GM12878 (cell line): ENCODE measurements at regions not wholly inside any gene's neighbourhood (a gene's known extent, or its start where the extent isn't known, plus 50 kb on each side); places are given as distances from the start of the nearest gene placed in this dataset.

ENCODE experiments used
- ATAC-seq: fragments of 200-7000 bp; cut with Tn5 transposase; 3 replicates; pipeline ENCODE4 v1.9.1; 2020; ENCODE audit warnings: mild to moderate bottlenecking, moderate library complexity
- BruUV-seq: library from RNA; stranded (reverse); fragments of 400-500 nt; replicated peaks from 2 replicates; lab custom pipeline; 2021; lab: Mats Ljungman, UMichigan
- CTCF ChIA-PET: fragments of 300-600 bp; sonication (Branson Sonifier 250); formaldehyde crosslinking; extraction: SDS; loops from one replicate; lab custom pipeline; 2021; ENCODE audit warnings: inconsistent platforms; lab: Yijun Ruan, JAX
- POLR2A ChIA-PET: fragments of 350-600 bp; formaldehyde crosslinking; extraction: SDS; loops from one replicate; lab custom pipeline; 2021; ENCODE audit warnings: inconsistent platforms; lab: Charles Lee
- RAD21 ChIA-PET: fragments of 300-600 bp; sonication (Branson Sonifier 250); formaldehyde crosslinking; loops from one replicate; lab custom pipeline; 2023; ENCODE audit warnings: antibody characterized with exemption; ENCODE audit not compliant: unreplicated experiment; lab: Charles Lee
- SMC1A ChIA-PET: fragments of 300-600 bp; sonication (Branson Sonifier 250); formaldehyde crosslinking; loops from one replicate; lab custom pipeline; 2023; ENCODE audit not compliant: unreplicated experiment, uncharacterized antibody; lab: Charles Lee
- DNase-seq: peaks from one replicate; pipeline ENCODE4 v3.0.0-alpha.2; 2011; ENCODE audit warnings: low read depth, low spot score
- FAIRE-seq: peaks from 3 replicates; lab custom pipeline; 2011; peaks lifted over from hg19 to GRCh38; lab: Jason Lieb, UNC
- H2AFZ ChIP-seq: 2 replicates; pipeline ENCODE4 v1.6.0; 2011; ENCODE audit warnings: low read depth, low read length, control low read depth; ENCODE audit not compliant: control insufficient read depth
- H3K27ac ChIP-seq: 2 replicates; pipeline ENCODE4 v1.5.1; 2011; ENCODE audit warnings: control low read depth; ENCODE audit not compliant: control insufficient read depth, insufficient read depth
- H3K27me3 ChIP-seq, 2 experiments: replicated peaks in 1 of 2; 2 replicates each; pipeline versions ENCODE4 v1.6.0 to v1.6.1; 2011; ENCODE audit warnings: low read length in 1 of 2; ENCODE audit not compliant: control insufficient read depth in 2 of 2, insufficient read depth in 2 of 2
- H3K36me3 ChIP-seq, 2 experiments: 2 replicates each; pipeline ENCODE4 v1.5.1; 2011; ENCODE audit warnings: low read length in 1 of 2; ENCODE audit not compliant: control insufficient read depth in 2 of 2, insufficient read depth in 2 of 2
- H3K4me1 ChIP-seq: 2 replicates; pipeline ENCODE4 v1.6.1; 2011; ENCODE audit warnings: mild to moderate bottlenecking, low read length, moderate library complexity, mixed read lengths; ENCODE audit not compliant: control insufficient read depth, insufficient read depth
- H3K4me2 ChIP-seq: 2 replicates; pipeline ENCODE4 v1.6.0; 2011; ENCODE audit warnings: control low read depth; ENCODE audit not compliant: control insufficient read depth, insufficient read depth
- H3K4me3 ChIP-seq: fragments of 200-600 bp; sonication (generic); 2 replicates; pipeline ENCODE4 v1.5.1; 2016
- H3K79me2 ChIP-seq: 2 replicates; pipeline ENCODE4 v1.6.0; 2011; ENCODE audit warnings: low read length; ENCODE audit not compliant: control insufficient read depth, insufficient read depth
- H3K9ac ChIP-seq: 2 replicates; pipeline ENCODE4 v1.8.0; 2011; ENCODE audit warnings: low read length, control low read depth, mixed read lengths; ENCODE audit not compliant: control insufficient read depth, insufficient read depth
- H3K9me3 ChIP-seq: replicated peaks from 3 replicates; pipeline ENCODE4 v1.5.1; 2011; ENCODE audit warnings: mild to moderate bottlenecking, low read length; ENCODE audit not compliant: control insufficient read depth, insufficient read depth
- H4K20me1 ChIP-seq: 2 replicates; pipeline ENCODE4 v1.6.0; 2011; ENCODE audit not compliant: control insufficient read depth, insufficient read depth
- BACH1 ChIP-seq: fragments of 450-650 bp; IDR thresholded peaks from 2 replicates; pipeline ENCODE4 v1.6.1; 2017; ENCODE audit warnings: mild to moderate bottlenecking, borderline replicate concordance
- BHLHE40 ChIP-seq, 2 experiments: fragments of 450-650 bp in 1 of 2; IDR thresholded peaks; 2 replicates each; pipeline ENCODE4 v1.6.1; 2011 to 2017; ENCODE audit warnings: low read depth in 2 of 2, borderline replicate concordance in 1 of 2, improper control_type of control experiment in 1 of 2, low read length in 1 of 2, mild to moderate bottlenecking in 1 of 2
- CREM ChIP-seq: IDR thresholded peaks from 2 replicates; pipeline ENCODE4 v1.6.1; 2014; ENCODE audit warnings: antibody characterized with exemption, low read depth
- CUX1 ChIP-seq: IDR thresholded peaks from 2 replicates; pipeline ENCODE4 v1.6.1; 2012; ENCODE audit warnings: improper control_type of control experiment, low read depth, low read length; ENCODE audit not compliant: insufficient replicate concordance
- E2F8 ChIP-seq: fragments of 450-650 bp; IDR thresholded peaks from 2 replicates; pipeline ENCODE4 v1.6.1; 2018; ENCODE audit warnings: mild to moderate bottlenecking, low read depth, moderate library complexity; ENCODE audit not compliant: partially characterized antibody
- FOS ChIP-seq: IDR thresholded peaks from 3 replicates; pipeline ENCODE4 v1.6.1; 2011; ENCODE audit warnings: borderline replicate concordance; ENCODE audit not compliant: insufficient read length; ENCODE audit errors: extremely low read depth
- IKZF2 ChIP-seq, 2 experiments: fragments of 450-650 bp; IDR thresholded peaks; 2 replicates each; pipeline ENCODE4 v1.6.1; 2017; ENCODE audit warnings: mild to moderate bottlenecking in 2 of 2, moderate library complexity in 2 of 2
- IRF4 ChIP-seq: IDR thresholded peaks from 2 replicates; pipeline ENCODE4 v1.6.1; 2011; ENCODE audit warnings: low read depth, low read length
- MEF2B ChIP-seq: fragments of 450-650 bp; IDR thresholded peaks from 2 replicates; pipeline ENCODE4 v1.6.1; 2018; ENCODE audit warnings: mild to moderate bottlenecking, moderate library complexity; ENCODE audit not compliant: partially characterized antibody, poor library complexity, severe bottlenecking
- MTA2 ChIP-seq: fragments of 450-650 bp; IDR thresholded peaks from 2 replicates; pipeline ENCODE4 v1.6.1; 2016; ENCODE audit warnings: low read depth, mild to moderate bottlenecking, moderate library complexity
- MYB ChIP-seq: fragments of 150-350 bp; IDR thresholded peaks from 2 replicates; pipeline ENCODE4 v1.6.1; 2014; ENCODE audit warnings: mild to moderate bottlenecking, low read depth, low read length, borderline replicate concordance
- NR2F1 ChIP-seq: fragments of 450-650 bp; conservative IDR thresholded peaks from 2 replicates; pipeline ENCODE4 v1.6.1; 2017; ENCODE audit warnings: mild to moderate bottlenecking
- RBBP5 ChIP-seq: fragments of 200-600 bp; sonication (generic); conservative IDR thresholded peaks from 2 replicates; pipeline ENCODE4 v1.6.1; 2016
- YY1 ChIP-seq: IDR thresholded peaks from 2 replicates; pipeline ENCODE4 v1.6.1; 2011; ENCODE audit warnings: low read depth, mild to moderate bottlenecking, low read length
- ZNF217 ChIP-seq: fragments of 450-650 bp; IDR thresholded peaks from 2 replicates; pipeline ENCODE4 v1.6.1; 2017; ENCODE audit warnings: antibody characterized with exemption, mild to moderate bottlenecking
- WGBS: methylation state at CpG from one replicate; pipeline ENCODE4 v1.1.6; 2016; ENCODE audit warnings: low lambda C conversion rate; ENCODE audit not compliant: insufficient replicate concordance, insufficient coverage; ENCODE audit errors: missing lambda C conversion rate; 5-methylcytosine and 5-hydroxymethylcytosine counted together
- in situ Hi-C: fragments of 300-500 bp; cut with MboI; formaldehyde crosslinking; loops from 9 replicates; pipeline ENCODE4 v1.14.3; 2018; ENCODE audit warnings: mixed read lengths
- intact Hi-C: fragments of 100-400 bp; cut with micrococcal nuclease; formaldehyde crosslinking; loops from one replicate; pipeline ENCODE4 v1.14.2; 2022; ENCODE audit not compliant: unreplicated experiment

- no peak for FAIRE-seq
- H3K4me2 ChIP-seq = no peak overlapping the region
- no peak overlapping the region for H3K4me3 ChIP-seq
- no peak overlapping the region for H2AFZ ChIP-seq
- ChIA-PET POLR2A (interaction anchor here (0.7 kb wide), 1 partner anchor 23 kb away, joined by 3 read pairs; no protein-coding TSS in a partner anchor), CTCF (no interaction called here), RAD21 (no interaction called here), SMC1A (no interaction called here)
- no peaks in the 10 kb centered on the region for H3K36me3 ChIP-seq
- no peaks in the 10 kb centered on the region for H3K79me2 ChIP-seq
- no peak for DNase-seq
- ATAC-seq = no peak
- intact Hi-C loops (no loop called here), in situ Hi-C loops (no loop called here)
- H3K27me3 ChIP-seq = no peaks in the 10 kb centered on the region
- no peaks in the 10 kb centered on the region for H4K20me1 ChIP-seq
- no peaks in the 10 kb centered on the region for H3K4me1 ChIP-seq
- no peak overlapping the region for H3K27ac ChIP-seq
- H3K9ac ChIP-seq = no peak overlapping the region
- 50% methylated on average over 7 of the region's 7 CpGs for WGBS
- H3K9me3 ChIP-seq = no peaks in the 10 kb centered on the region
- BruUV-seq = no TSS peak
- TF ChIP-seq MYB (no peak), MEF2B (no peak), BHLHE40 (IDR thresholded peaks at IDR 0.05; ENCODE audit: borderline replicate concordance in 1 of 2, low read depth in 2 of 2, low read length in 1 of 2) (no peak), IKZF2 (IDR thresholded peaks at IDR 0.05) (no peak), CUX1 (no peak), YY1 (no peak), BACH1 (no peak), MTA2 (no peak), FOS (no peak), E2F8 (no peak), CREM (no peak), RBBP5 (no peak), NR2F1 (no peak), ZNF217 (no peak), IRF4 (no peak)
These were observed 51.3 kb upstream of the BOD1 start for GRCh38 chr5:173667702-173668101.
